ENCODE measurements at regions not wholly inside any gene's neighbourhood (a gene's known extent, or its start where the extent isn't known, plus 50 kb on each side); places are given as distances from the start of the nearest gene placed in this dataset.
"Not testable (repeated sequence)": the region's sequence is repeated elsewhere in the genome, so short reads cannot be mapped to it uniquely, and the experiment has no call there.

DNA sequence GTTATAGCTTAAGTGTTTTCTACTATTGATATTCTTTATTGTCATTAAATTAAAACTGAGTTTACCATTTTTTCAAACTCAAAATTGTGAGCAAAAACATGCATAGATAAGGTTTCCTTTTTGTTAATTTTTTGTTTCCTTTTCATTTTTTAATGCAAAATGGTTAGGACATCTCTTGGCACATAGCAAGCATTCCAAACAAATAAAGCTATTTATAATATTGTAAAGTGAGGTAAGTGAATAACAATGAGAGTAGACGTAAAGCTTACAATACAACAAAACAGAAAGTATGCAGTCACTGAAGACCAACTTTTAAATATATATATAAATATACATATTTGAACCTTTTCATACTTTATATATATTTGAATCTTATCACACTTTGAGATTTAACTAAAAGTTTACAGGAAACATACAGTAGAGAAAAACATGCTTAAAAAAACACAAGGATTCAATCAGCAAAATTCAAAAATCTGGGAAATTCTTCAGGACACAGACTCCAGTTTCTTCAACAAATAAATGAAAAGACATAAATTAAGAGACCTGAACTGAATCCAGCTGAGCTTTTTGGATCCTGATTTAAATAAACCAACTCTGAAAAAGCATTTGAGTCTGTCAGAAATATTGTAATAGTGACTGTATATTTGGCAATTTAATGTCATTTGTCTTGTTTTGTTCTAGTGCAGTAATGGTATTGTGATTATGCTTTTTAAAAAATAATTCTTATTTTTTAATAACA lies 67.5 kb upstream of the SAMSN1 start:
- no peak for DNase-seq (ENCODE audit: low spot score)

GRCh38 chr21:14610119-14610518 lies 64.0 kb upstream of the SAMSN1 start:
- DNase-seq (ENCODE audit: low spot score): not testable (repeated sequence)

GRCh38 chr21:14609274-14609673 lies 63.2 kb upstream of the SAMSN1 start:
- no peak for DNase-seq (ENCODE audit: low spot score)

DNA sequence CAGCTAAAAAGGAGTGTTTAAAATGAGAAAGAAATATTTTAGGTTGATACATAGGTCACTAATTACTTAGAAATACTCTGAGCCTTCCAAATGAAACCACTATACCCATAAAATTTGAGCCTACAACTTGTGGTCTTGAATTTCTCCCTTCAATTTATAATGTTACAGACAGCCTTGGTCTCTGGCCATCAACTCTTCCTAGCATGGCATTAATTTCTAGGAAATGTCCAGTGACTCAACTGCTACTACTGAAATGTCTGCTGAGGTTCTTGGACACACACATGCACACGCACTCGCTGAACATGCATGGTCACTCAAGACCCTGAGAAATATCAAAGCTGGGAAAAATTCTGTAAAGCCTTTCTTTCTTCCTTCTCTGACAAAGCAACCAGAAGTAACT lies 61.1 kb upstream of the SAMSN1 start:
- DNase-seq (ENCODE audit: low spot score): no peak

- DNase-seq (ENCODE audit: low spot score): no peak
Observed at GRCh38 chr21:14603202-14603601, 57.1 kb upstream of the SAMSN1 start.

- DNase-seq (ENCODE audit: low spot score): no peak
Observed at GRCh38 chr21:14602382-14602958, 56.4 kb upstream of the SAMSN1 start.

DNA sequence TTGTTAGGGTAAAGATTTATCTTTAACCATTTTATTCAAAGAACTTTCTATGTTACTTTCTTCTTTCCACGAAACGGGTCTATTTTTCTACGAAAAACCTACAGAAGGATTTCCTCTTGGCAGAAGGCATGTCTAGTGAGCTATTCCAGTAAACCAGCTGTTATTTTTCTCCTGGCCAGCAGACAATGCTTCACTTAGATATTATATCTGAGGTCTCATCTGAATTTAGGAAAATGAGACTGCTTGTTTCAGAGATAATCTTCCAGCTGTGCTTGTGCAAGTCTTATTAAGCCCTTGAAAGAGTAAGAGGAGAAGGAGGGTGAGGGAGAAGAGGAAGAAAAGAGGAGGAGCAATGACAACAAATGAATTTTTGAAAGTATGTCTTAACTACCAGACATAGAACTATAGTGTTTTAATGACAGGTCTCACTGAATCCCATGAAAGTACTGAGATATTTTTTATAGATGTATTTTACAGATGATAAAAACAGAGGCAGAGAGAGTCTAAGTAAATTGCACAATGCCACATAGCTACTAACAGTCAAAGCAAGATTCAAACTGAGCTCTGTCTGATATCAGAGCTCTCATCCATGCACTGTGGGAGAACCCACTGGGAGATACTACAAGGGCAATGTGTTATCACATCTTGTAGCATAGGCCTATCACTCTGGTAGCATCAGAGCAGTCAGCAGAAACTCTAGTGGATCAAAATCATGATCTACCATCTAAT lies 54.6 kb upstream of the SAMSN1 start:
- DNase-seq (ENCODE audit: low spot score): no peak

DNA sequence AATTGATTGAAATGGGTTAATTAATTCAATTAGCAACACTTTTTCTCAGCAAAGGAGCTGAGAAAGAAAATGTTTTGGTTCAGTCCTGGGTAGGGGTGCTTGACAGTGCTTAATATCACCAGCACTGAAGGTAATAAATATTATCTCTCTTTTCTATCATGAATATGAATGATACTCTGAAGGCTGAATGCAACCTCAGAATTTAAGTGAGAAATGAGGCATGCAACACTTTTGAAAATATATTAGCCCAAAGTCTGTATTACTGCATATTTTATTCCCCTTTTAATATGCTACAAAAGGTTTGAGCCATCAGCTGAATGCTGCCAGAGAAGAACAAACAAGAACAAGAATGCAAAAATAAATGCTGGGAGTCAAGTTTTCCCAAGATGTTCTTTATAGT lies 52.0 kb upstream of the SAMSN1 start:
- DNase-seq (ENCODE audit: low spot score): no peak

Measured in AG20443 (cell line).